Smooth muscle cell (in vitro differentiated cells): ENCODE measurements at regions not wholly inside any gene's neighbourhood (a gene's known extent, or its start where the extent isn't known, plus 50 kb on each side); places are given as distances from the start of the nearest gene placed in this dataset.
A peak's percentile ranks its signal among the peaks of the same experiment; 100 is the strongest.

ENCODE experiments used
- DNase-seq: peaks from one replicate; lab custom pipeline; 2025; ENCODE audit not compliant: unreplicated experiment; lab: John Stamatoyannopoulos, UW
- H2AFZ ChIP-seq: fragments of 200-600 bp; sonication (generic); 2 replicates; pipeline ENCODE4 v1.6.0; 2016; ENCODE audit warnings: antibody characterized with exemption, low read depth, mild to moderate bottlenecking
- H3F3A ChIP-seq: fragments of 200-600 bp; sonication (generic); 2 replicates; pipeline ENCODE4 v1.6.0; 2017; ENCODE audit warnings: antibody characterized with exemption, low read depth
- H3K27ac ChIP-seq: fragments of 200-600 bp; sonication (generic); 2 replicates; pipeline ENCODE4 v1.5.1; 2016; ENCODE audit warnings: low read depth, mild to moderate bottlenecking
- H3K27me3 ChIP-seq: fragments of 200-600 bp; sonication (generic); 2 replicates; pipeline ENCODE4 v1.6.1; 2016; ENCODE audit warnings: low read depth, mild to moderate bottlenecking
- H3K36me3 ChIP-seq: fragments of 200-600 bp; sonication (generic); 2 replicates; pipeline ENCODE4 v1.5.1; 2016; ENCODE audit warnings: low read depth
- H3K4me1 ChIP-seq: fragments of 200-600 bp; sonication (generic); 2 replicates; pipeline ENCODE4 v1.5.1; 2016; ENCODE audit warnings: low read depth
- H3K4me2 ChIP-seq: fragments of 200-600 bp; sonication (generic); 2 replicates; pipeline ENCODE4 v1.6.0; 2016; ENCODE audit warnings: mild to moderate bottlenecking
- H3K4me3 ChIP-seq: fragments of 200-600 bp; sonication (generic); 2 replicates; pipeline ENCODE4 v1.5.1; 2016; ENCODE audit warnings: mild to moderate bottlenecking
- H3K79me2 ChIP-seq: fragments of 200-600 bp; sonication (generic); 2 replicates; pipeline ENCODE4 v1.6.0; 2016; ENCODE audit warnings: low read depth, mild to moderate bottlenecking
- H3K9ac ChIP-seq: fragments of 200-600 bp; sonication (generic); 2 replicates; pipeline ENCODE4 v1.6.0; 2016; ENCODE audit warnings: low read depth
- H3K9me3 ChIP-seq: fragments of 200-600 bp; sonication (generic); replicated peaks from 2 replicates; pipeline ENCODE4 v1.5.1; 2016; ENCODE audit warnings: low read depth
- H4K20me1 ChIP-seq: fragments of 200-600 bp; sonication (generic); 2 replicates; pipeline ENCODE4 v1.6.0; 2016; ENCODE audit warnings: low read depth
- CTCF ChIP-seq: fragments of 200-600 bp; sonication (generic); IDR thresholded peaks from 2 replicates; pipeline ENCODE4 v1.5.1; 2017; ENCODE audit warnings: borderline replicate concordance, mild to moderate bottlenecking, antibody characterized with exemption; ENCODE audit not compliant: insufficient read depth, poor library complexity, severe bottlenecking
- WGBS: methylation state at CpG from one replicate; pipeline ENCODE4 v1.1.7; 2016; ENCODE audit warnings: low lambda C conversion rate; 5-methylcytosine and 5-hydroxymethylcytosine counted together

- Histone ChIP-seq H3K4me2 (no peak overlapping the region), H3K27ac (no peak overlapping the region), H3K27me3 (no peaks in the 10 kb centered on the region), H3K36me3 (no peaks in the 10 kb centered on the region), H3K9me3 (no peaks in the 10 kb centered on the region), H3K4me3 (no peak overlapping the region), H3K79me2 (no peaks in the 10 kb centered on the region), H3K4me1 (no peaks in the 10 kb centered on the region), H2AFZ (no peak overlapping the region), H4K20me1 (no peaks in the 10 kb centered on the region), H3K9ac (no peak overlapping the region), H3F3A (no peaks in the 10 kb centered on the region)
- WGBS = 95% methylated on average over 2 of the region's 2 CpGs
- TF ChIP-seq CTCF = no peak
- DNase-seq = no peak
Observed at GRCh38 chr3:176302271-176302670, 895.0 kb downstream of the TBL1XR1 start.

- TF ChIP-seq CTCF = no peak
- Histone ChIP-seq H3F3A (no peaks in the 10 kb centered on the region), H3K9ac (no peak overlapping the region), H3K4me2 (no peak overlapping the region), H4K20me1 (no peaks in the 10 kb centered on the region), H3K27me3 (no peaks in the 10 kb centered on the region), H3K36me3 (no peaks in the 10 kb centered on the region), H3K4me3 (no peak overlapping the region), H3K4me1 (no peaks in the 10 kb centered on the region), H3K9me3 (no peaks in the 10 kb centered on the region), H2AFZ (no peak overlapping the region), H3K27ac (no peak overlapping the region), H3K79me2 (no peaks in the 10 kb centered on the region)
- 93% methylated on average over 1 of the region's 1 CpG for WGBS
- DNase-seq = no peak
Observed at GRCh38 chr3:176296066-176296597, 901.1 kb downstream of the TBL1XR1 start.

DNA sequence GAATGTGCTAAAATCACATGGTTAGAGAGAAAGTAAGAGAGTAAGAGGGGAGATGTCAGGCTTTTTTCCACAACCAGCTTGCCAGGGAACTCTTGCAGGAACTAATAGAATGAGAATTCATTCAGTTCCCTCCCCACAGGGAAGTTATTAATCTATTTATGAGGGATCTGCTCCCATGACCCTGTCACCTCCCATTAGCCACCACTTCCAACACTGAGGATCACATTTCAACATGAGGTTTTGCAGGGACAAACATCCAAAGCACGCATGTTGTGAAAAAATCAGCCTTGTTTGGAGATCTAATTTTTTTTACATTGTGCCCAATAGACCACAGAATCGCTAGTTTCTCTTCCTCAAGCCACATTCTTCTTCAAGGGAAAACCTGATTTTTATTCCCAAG is 904.0 kb downstream of the TBL1XR1 start:
- Histone ChIP-seq H3K79me2 (no peaks in the 10 kb centered on the region), H3K9ac (no peak overlapping the region), H3K4me2 (no peak overlapping the region), H3K4me1 (no peaks in the 10 kb centered on the region), H3K27me3 (no peaks in the 10 kb centered on the region), H4K20me1 (no peaks in the 10 kb centered on the region), H3K4me3 (no peak overlapping the region), H3K36me3 (no peaks in the 10 kb centered on the region), H3K9me3 (no peaks in the 10 kb centered on the region), H3K27ac (no peak overlapping the region), H2AFZ (no peak overlapping the region), H3F3A (no peaks in the 10 kb centered on the region)
- WGBS = 94% methylated on average over 2 of the region's 2 CpGs
- no peak for TF ChIP-seq CTCF
- DNase-seq = no peak

DNA sequence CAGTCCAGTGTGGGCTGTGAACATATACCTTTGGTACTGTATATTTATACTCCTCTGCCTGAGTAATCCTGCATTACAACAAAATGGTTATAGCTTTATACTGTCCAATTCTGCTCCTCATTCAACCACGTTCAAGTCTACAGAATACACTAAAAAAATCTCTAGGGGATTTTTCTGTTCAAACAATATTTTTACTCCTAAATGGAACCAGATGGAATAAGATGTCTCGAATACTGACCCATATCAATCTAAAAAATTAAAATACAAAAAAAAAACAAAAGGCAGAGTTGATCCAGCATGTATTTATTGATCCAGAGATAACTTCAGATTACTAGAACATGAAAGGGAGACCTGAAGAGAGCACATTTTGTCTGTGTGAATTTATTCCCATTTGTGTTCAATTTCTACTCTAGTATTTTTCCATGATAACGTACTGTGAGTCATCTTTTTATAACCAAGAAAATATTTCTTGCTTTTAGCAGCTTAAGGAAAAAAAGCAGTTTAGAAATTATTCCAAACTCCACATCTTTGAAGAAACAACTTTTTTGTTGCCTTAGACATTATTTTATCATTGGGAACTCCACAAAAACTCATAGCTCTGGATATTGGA is 910.7 kb downstream of the TBL1XR1 start:
- H3K9ac ChIP-seq = no peak overlapping the region
- no peaks in the 10 kb centered on the region for H3K4me1 ChIP-seq
- no peak overlapping the region for H3K4me2 ChIP-seq
- H2AFZ ChIP-seq = peak overlapping the region; percentile 12
- no peaks in the 10 kb centered on the region for H3K36me3 ChIP-seq
- H3K9me3 ChIP-seq = no peaks in the 10 kb centered on the region
- no peaks in the 10 kb centered on the region for H3F3A ChIP-seq
- WGBS = 80% methylated on average over 3 of the region's 3 CpGs
- H3K79me2 ChIP-seq = no peaks in the 10 kb centered on the region
- no peak for TF ChIP-seq CTCF
- H3K27ac ChIP-seq = no peak overlapping the region
- H3K27me3 ChIP-seq = no peaks in the 10 kb centered on the region
- no peak overlapping the region for H3K4me3 ChIP-seq
- H4K20me1 ChIP-seq = no peaks in the 10 kb centered on the region
- no peak for DNase-seq
